M059J (cell line): ENCODE measurements at regions not wholly inside any gene's neighbourhood (a gene's known extent, or its start where the extent isn't known, plus 50 kb on each side); places are given as distances from the start of the nearest gene placed in this dataset.

Experiments
- DNase-seq: peaks from one replicate; pipeline ENCODE4 v3.0.0-alpha.2; 2012; ENCODE audit warnings: low read depth

DNA sequence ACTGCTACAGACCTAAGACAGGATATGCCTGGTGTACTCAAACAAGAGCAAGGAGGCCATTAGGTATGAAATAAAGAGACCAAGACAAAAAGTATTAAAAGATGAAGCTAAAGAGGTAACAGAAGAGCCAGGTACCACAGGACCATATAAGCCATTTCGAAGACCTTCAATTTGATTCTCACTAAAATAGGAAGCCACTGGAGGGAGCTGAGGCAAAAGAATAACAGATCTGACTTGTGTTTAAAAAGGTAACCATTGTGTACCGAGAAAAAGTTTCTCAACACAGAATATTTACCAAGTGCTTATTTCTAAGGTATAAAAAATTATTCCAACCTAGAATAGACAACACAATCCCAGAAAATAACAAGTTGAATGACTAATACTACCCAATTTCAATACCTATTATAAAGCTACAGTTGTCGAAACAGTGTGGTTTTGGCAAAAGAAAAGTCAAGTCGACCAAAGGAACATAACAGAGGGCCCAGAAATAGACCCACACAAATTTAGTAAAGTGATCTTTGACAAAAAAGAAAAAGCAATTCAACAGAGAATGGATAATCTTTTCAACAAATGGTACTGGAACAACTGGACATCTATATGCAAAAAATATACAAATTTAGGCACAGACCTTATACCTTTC, 125.3 kb upstream of the DST start:
- DNase-seq: peak; percentile 57

DNA sequence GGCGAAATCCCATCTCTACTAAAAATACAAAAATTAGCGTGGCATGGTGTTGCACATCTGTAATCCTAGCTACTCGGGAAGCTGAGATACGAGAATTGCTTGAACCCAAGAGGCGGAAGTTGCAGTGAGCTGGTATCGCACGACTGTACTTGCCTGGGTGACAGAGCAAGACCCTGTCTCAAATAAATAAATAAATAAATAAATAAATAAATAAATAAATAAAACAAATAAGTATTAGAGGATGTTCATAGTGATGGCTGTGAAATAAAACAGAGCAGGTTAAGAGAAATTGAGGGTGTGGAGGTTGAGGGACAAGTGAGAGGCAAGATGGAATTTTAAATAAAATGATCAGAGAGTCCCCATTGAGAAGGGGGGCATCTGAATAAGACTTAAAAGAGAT, 124.7 kb upstream of the DST start:
- no peak for DNase-seq

DNA sequence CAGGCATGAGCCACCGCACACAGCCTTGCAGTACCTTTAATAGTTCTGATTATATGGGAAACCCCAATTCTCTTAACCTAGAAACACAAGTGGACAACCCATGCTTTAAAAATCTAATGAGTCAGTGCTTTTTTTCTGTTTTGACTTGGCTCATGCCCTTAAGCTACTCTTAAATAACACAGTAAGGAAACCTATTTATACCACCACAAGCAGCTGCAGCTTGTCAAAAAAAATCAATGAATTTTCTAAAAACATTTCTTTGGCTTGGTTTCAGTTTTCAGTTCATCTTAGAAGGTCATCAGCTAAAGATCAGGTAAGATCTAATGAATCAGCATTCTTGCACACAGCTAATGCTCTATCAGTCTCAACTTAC, 124.1 kb upstream of the DST start:
- peak; percentile 95 for DNase-seq

DNA sequence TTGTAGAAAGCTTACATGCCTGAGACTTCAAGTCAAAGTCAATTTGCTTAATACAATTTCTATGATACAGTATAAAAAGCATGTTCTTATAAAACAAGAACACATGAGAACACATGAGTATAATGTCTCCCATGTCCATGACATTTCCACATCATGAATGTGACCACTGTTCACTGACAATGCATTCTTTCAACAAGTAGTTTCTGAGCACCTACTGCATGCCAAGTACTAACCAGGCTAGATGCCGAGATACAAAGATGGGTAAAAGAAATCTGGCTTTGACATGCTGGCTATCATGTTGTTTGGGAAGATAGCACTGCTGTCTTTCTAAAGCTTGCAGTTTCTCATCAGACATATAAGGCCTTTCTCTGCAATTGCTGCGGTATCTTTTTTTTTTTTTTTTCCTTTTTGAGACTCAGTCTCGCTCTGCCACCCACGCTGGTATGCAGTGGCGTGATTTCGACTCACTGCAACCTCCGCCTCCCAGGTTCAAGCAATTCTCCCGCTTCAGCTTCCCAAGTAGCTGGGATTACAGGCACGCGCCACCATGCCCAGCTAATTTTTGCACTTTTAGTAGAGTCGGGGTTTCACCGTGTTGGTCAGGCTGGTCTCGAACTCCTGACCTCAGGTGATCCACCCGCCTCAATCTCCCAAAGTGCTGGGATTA, 123.6 kb upstream of the DST start:
- no peak for DNase-seq

DNA sequence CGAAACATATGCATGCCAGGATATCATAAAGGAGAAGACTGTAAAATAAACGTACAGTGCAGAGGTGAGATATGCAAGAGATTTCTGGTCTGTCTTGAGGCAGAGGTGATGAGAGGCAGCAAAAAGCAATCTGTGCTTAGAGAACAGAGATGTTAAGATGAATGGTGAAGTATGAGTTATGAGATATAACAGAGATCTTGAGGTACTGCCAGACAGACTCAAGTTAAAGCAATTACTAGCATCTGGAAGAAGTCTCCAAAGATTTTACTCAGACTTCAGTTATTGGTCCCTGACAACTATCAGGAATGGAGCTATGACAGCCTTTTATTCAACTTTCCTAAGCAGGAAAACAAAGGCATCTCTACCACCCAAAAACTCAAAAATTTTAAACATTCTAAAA, 122.8 kb upstream of the DST start:
- DNase-seq: no peak

DNA sequence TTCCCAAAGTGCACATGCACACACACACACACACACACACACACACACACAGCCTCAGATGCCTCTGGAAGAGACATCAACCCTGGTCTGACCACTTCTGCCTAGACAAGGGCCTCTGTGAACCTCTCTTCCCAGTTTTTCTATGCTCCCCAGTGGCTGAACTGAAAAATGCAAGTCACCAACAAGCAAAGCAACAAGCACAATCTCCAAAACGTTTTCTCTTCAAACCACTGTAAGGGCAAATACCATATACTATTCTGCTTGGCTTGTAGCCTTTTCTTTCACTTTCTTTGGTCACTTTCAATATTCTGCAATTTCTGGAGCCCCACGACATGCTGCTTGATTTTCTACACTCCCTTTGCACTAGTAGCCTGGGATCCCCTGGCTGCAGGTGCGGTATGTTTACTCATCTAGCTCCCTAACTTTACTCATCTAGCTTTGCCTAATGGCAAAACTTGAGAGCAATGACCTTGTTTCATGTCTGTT, 121.4 kb upstream of the DST start:
- DNase-seq: peak; percentile 71

DNA sequence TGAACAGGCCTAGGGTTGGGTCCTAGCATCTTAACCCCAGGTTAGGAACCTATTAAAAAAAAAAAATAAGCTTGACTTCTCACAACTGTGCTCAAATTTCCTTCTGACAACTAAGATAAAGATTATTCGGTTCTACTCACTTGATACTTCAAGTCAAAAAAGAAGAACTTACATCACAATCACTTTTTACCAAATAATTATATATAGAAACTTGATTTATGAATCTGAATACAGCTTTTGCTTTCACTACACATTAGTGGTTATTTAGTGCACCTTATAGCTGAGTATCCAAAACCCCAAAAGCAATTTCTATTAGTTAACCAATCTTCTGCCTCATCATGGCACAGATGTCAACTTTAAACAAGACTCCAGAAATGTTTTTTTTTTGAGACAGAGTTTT, 119.0 kb upstream of the DST start:
- DNase-seq: no peak

DNA sequence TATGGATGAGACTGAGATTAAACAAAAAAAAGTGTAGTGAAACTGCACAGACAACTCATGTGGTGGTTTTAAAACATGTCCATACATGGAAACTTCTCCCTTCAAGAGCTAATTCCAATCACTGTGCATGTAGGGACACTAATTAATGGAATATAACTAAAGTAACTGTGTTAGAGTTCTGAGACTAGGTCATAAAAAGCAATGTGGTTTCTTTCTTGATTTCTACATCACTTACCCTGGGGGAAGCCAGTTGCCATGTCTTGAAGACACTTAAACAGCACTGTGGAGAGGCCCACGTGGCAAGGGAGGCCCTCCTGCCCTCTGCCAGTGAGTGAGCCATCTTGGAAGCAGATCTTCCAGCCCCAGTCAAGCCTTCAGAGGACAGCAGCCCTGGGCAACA, 118.2 kb upstream of the DST start:
- peak; percentile 84 for DNase-seq

DNA sequence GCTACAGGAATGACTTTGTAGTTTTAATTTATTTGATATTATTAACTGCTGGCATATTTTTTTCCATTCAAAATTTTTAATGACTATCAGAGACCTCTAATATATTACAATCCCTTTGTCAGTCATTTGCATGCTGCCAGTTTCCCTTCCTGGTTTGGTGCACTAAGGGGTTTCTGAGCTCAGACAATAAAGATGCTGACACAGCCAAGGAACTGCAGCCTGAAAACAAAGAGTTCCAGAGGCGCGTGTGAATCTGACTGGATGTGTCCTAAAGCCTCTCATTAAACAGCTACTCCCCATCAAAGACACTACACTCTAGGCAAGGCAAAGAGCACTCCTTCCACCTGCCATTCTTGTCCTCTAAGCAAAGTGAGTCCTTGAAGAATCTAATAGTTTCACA, 116.8 kb upstream of the DST start:
- peak; percentile 57 for DNase-seq

DNA sequence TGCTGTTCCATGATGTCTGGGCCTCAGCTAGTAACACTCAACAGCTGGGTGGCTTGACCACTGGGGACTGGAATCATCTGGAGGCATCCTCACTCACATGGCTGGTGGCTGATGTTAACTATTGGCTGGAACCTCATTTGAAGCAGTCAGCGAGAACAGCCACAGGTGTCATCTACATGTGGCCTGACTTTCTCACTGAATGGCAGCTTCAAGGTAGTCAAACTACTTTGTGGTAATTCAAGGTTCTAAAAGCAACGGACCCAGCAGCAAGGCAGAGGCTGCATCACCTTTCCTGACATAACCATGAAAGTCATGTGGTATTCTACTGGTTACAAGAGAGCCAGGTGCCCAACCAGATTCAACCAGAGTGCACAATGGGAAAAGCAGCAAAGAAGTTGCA, 115.9 kb upstream of the DST start:
- no peak for DNase-seq

DNA sequence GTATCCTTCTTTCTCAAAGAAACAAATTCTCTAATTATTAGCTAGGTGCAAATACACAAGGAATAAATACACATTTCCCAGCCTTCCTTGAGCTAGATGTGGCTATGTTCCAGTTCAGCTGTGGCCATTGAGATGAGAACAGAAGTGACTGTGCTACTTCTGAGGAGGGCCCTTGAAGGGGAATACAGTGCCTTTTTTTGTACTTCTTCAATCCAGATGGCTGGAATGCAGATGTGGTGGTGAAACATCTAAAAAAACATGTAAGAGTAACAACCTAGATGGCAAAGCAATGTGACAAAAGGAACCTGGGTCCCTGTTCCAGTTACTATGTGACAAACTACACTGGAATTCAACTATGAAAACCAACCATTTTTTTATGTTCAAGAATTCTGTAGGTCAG, 115.4 kb upstream of the DST start:
- peak; percentile 65 for DNase-seq

DNA sequence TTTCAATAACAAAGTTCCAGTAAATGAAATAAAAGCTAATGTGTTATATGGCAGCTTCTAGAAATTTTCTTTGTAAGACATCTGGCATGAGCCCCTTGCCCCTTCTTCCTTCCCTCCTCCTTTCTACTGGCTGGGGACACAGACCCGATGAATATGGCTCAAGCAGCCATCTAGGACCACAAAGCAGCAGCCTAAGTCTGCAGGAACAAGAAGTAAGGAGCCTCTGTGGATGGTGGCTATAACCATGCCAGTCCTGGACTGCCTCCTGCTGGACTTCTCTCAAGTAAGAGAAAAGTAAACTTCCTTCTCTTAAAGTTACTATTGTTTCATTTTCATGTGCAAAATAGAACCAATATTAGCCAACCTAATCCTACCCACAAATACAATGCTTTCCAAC, 114.9 kb upstream of the DST start:
- DNase-seq: peak; percentile 76

DNA sequence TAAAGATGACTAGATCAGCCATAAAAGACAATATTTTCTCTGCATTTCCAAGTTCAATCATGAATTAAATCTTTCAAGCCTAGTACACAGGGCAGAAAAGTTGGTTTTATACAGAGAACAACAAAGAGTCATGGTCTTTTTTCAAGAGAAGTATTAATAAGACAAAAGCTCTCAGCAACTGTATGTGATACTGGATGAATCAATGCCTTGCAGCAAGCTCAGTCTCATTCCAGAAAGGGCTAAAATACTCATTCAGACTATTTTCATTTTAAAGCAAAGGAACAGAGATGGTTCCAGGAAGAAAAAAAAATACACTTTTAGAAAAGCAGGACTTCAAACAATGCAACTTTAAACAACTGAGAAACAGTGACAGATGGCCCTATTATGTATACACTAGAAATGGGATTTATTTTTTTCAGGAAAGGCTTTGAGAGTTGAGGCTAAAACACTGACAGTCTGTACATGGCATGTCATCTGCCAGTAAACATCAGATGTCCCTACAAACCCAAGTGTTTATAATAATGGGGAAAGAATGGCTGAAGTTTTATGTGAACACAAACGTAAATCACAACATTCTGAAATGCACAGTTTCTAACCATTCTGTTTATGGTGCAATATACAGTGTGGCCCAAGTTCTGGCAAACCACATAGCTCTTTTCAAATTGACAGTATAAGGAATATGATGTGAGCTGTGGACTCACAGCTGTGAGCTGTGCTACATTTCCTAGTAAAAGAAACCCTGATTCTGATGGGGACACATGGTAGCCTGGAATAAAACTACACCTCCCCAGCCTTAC, 114.3 kb upstream of the DST start:
- peak; percentile 41 for DNase-seq

DNA sequence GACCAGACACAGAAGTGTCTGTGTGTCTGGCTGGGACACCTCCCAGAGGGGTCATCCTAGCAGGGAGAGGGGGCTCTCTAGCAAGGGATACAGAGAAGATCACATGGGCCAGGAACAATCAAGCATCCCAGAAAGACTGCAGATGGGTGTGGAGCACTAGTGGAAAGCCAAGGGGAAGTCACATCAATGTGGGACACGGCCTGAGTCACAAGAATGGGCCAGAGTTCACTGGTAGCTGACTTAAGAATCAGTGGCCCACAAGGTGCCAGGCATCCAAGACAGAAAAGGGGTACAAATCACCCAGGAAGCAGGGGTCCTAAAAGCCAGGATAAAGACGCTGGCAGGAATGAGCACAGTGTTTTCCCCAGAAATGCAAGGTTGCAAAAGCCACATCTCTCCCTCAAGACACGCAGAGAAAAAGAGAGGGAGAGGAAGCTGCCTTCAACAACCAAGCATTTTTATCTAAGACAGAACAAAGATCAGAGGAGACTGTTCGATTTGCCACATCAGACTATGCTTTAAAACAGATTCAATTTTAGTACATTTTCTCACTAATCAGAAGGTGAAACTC, 113.6 kb upstream of the DST start:
- DNase-seq: peak; percentile 59

DNA sequence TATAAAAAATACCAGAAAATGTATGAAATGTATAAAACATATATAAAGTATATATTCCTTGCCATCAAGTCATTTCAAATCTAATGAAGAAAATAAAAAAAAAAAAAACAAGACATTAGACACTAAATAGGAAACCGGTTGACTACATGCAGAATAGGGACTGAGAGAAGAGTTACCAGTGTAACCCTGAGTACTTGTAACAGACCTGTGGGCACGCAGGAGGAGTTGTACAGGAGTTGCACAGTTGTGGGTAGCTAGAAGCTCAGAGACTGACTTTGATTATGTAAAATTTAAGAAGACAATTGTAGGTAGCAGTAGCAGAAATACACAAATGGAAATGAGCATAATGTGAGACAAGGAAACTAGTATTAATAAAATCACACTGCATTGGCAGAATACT, 112.4 kb upstream of the DST start:
- DNase-seq: no peak

DNA sequence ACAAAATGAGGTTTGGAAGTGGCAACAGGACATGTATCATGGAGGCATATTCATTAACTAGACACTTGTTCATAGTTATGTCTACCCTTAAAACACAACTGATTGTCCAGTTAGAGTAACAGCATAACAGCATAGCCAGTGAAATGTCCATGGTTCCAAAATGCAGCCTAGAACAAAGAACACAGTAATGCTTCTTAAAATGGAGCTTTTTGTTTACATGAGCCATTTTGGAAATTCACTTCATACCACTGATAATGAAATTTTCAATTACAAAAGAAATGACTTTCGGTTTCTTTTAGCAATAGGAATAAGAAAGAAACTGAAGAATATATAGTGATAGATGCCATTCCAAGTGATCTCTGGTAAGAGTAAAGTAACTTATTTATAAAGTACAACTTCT, 111.1 kb upstream of the DST start:
- no peak for DNase-seq

DNA sequence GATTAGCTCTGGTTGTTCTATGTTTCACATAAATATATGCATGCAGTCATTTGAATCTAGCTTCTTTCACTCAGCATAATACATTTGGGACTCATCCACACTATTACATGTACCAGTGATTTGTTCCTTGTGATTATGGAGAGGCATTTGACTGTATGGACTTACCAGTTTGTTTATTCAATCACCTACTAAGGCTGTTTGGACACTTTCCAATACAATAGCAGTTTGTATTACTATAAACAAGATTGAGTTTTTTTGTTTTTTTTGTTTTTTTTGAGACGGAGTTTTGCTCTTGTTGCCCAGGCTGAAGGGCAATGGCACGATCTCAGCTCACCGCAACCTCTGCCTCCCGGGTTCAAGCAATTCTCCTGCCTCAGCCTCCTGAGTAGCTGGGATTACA, 109.8 kb upstream of the DST start:
- DNase-seq: peak; percentile 57

DNA sequence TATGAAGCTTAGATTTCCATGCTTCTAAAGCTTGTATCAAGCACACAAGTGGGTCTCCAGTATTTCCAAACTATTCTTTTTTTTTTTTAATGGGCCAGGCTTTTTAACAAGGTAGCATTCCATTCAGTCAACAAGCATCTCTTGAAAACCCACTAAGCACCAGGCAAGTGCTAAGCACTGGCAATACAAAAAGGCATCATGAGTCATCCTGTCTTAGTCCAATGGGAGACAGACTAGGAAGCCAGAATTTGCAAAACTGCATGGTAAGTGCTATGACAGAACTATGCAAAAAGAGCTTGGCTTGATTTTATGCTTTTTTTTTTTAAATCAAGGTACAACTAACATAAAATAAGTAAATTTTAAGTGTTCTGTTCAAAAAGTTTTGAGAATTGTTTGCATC, 109.3 kb upstream of the DST start:
- peak; percentile 95 for DNase-seq

DNA sequence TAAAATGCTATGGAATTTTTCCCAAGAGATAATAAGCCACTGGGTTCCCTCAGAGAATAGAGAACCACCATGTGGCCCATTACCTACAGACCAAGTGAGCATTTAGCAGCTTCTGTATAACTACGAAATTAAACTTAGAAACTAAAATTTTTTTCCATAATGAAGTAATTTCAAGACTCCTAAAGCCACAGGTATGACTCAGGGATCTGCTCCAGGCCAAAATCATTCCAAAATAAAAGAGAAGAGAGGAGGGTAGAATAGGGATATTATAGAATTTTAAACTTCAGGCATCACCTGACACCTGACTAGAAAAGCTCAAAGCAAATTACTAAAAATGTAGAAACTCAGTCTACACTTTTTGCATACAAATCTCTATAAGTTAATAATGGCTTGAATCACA, 108.9 kb upstream of the DST start:
- peak; percentile 56 for DNase-seq

DNA sequence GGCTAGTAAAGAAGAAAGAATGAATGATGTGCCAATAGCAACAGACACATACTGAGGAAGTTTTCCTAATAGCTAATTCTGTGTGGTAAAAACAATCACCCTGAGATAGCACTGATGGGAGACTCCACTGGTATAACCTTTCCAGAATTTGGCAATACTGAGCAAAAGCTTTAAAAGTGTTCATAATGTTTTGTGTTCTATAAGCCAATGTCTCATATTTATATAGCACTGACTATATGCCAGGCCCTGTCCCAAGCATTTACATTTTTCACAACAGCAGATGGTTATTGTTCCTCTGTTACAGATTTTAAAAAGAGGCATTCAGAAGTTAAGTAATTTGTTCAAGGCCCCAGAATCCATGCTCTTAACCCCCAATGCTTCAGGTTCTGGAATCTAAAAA, 108.0 kb upstream of the DST start:
- no peak for DNase-seq

DNA sequence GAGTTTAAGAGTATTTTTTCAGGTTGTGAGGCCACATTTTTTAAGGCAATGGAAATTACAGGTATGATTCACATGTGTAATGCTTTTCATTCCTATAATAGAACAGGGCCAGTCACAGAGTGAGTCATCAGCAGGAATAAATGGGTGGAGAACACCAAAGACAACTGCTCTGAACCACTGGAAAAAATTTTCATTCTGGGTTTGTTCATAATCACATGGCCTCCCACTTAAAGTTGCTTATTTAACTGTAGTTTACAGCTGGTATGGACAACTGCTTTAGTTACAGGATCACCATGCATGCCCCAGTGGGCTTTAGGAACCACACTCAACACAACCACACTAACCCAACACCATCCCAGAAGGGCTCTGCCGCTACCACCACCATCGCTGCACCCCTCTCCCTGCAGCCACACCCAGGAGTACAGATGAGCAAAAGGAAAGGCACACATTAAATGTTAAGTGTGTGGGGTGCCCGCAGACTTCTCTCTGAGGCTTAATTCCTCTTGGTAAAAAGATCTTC, 107.0 kb upstream of the DST start:
- DNase-seq: peak; percentile 97

DNA sequence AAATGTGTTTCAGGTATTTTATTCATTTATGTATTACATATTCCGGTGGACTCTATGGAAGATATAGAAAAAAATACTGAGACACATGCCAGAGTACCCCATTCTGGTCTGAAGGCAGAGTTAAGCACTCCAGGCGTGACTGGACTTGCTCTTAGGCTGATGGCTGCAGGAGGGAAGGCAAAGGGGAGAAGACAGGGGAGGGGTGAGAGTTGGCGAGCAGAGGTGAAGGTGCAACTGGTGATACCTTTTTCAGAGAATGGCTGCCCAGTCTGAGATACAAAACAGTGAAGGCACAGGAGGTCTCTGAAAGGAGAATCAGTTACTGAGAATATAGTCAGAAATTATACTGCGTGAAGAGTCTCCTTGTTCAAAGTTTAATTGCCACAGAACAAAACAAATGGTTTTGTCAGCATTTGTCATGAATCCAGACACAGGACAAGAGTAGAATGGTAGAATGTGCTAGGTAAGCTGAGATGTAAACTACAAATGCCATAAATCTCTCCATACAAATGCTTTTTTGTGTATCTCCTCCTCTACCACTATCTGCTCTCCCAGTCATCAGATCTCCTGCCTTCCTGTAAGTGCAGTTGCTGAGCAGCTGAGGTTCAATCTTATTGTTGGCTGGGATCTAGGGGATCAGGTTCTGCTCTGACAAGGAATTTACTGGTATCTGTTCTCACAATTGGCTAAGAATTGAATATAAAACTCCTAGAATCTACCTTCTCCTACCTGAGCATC, 104.2 kb upstream of the DST start:
- no peak for DNase-seq
